Stomach smooth muscle (tissue), 2 donors: ENCODE measurements at regions not wholly inside any gene's neighbourhood (a gene's known extent, or its start where the extent isn't known, plus 50 kb on each side); places are given as distances from the start of the nearest gene placed in this dataset.
"Not testable (repeated sequence)": the region's sequence is repeated elsewhere in the genome, so short reads cannot be mapped to it uniquely, and the experiment has no call there.

Experiments used
- H3K27ac ChIP-seq: one replicate; pipeline ENCODE4 v1.7.0; 2013; ENCODE audit warnings: mild to moderate bottlenecking, low read length, inconsistent platforms
- H3K27me3 ChIP-seq, 2 donors: one replicate each; pipeline ENCODE4 v1.7.0; 2013; ENCODE audit warnings: low read length in 2 of 2; ENCODE audit not compliant: insufficient read depth in 2 of 2, control insufficient read depth in 1 of 2
- H3K36me3 ChIP-seq, 2 donors: one replicate each; pipeline ENCODE4 v1.7.0; 2013; ENCODE audit warnings: low read length in 2 of 2; ENCODE audit not compliant: control insufficient read depth in 2 of 2, insufficient read depth in 2 of 2
- H3K4me1 ChIP-seq: one replicate; pipeline ENCODE4 v1.7.0; 2013; ENCODE audit warnings: low read length; ENCODE audit not compliant: control insufficient read depth, insufficient read depth
- H3K4me3 ChIP-seq, 2 donors: one replicate each; pipeline ENCODE4 v1.7.0; 2013; ENCODE audit warnings: low read length in 2 of 2
- H3K9ac ChIP-seq, 2 donors: one replicate each; pipeline ENCODE4 v1.7.0; 2013; ENCODE audit warnings: low read length in 2 of 2, mild to moderate bottlenecking in 1 of 2
- H3K9me3 ChIP-seq, 2 donors: one replicate each; pipeline ENCODE4 v1.7.0; 2013; ENCODE audit warnings: low read length in 2 of 2; ENCODE audit not compliant: control insufficient read depth in 2 of 2
- donor health status: healthy.
- donor health status: Pancreatic carcinoma.

DNA sequence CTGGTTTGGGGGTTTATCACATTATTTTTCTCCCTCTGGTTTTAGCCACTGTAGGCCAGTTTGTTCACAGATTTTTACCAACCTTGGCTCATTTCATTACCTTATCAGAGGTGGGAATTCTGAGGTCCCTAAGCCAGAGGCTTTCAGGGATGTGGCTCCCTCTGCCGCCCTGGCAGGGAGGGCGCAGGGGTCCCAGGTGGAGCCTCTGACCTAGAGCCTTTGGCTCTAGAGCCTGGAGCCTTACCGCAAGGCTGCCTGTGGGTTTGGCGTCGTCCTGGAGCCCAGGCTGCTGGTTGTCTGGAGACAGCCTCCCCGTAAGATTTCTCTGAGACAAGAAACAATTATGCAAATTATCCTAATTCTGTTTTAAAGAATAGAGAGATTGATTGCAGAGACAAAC, 188.0 kb downstream of the LMLN start:
- H3K4me1 ChIP-seq, H3K27me3 ChIP-seq, H3K4me3 ChIP-seq, H3K9me3 ChIP-seq, H3K36me3 ChIP-seq, H3K9ac ChIP-seq, H3K27ac ChIP-seq: not testable (repeated sequence)

DNA sequence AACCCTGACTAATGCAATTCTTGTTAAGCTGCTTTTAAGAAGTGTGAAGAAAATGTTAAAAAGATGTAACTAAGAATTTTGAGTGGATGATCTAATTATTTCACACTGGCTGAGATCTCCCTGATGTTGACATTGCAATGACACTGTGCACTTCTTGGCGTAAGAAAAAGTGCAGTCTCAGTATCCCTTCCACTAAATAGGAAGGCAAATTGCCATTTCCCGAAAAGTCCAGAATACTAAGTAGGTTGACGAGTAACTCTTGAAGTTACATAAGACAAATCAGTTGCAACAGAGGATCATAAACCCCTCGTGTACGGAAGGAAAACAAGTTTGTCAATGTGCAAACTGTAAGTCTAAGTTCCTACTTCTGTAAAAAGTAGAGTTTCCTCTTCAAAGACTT, 189.9 kb downstream of the LMLN start:
- not testable (repeated sequence) for H3K9ac ChIP-seq, H3K4me3 ChIP-seq, H3K9me3 ChIP-seq, H3K36me3 ChIP-seq, H3K27me3 ChIP-seq, H3K4me1 ChIP-seq, H3K27ac ChIP-seq

DNA sequence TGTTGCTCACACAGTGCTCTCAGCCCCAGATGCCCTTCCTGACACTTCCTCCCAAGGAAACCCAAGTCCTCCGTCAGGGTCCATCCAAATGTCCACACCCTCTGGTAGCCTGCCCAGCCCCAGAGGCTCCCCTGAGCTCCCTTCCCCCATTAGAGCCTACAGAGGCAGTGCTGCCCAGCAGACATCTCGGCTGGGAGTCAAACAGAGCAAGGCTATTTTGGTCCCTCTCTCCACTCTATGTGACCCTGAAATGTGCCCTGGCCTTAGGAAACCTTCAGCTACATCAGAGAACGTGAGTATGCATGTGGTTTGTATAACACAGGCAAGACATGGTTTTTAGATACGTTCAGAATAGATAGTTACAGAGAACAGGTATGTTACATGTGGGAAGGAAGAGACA, 191.8 kb downstream of the LMLN start:
- not testable (repeated sequence) for H3K27ac ChIP-seq, H3K9me3 ChIP-seq, H3K27me3 ChIP-seq, H3K9ac ChIP-seq, H3K36me3 ChIP-seq, H3K4me1 ChIP-seq, H3K4me3 ChIP-seq

DNA sequence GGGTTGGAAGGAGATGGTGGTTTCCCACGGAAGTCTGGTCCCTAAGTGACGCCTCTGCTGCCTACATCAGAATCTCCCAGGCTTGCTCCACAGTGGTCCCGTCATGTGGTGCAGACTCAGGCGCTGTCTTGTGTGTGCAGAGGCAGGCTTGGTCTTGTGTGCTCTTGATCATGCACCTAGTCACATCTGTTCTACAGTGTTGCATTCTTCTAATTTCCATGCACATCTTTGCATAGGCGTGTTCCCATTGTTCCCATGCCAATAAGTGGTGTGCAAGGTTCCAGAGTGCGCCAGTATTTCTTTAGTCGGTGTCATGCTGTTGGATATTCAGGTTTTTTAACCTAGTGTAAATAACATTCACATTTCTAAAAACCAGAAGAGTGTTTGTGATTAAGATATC, 195.8 kb downstream of the LMLN start:
- H3K27ac ChIP-seq, H3K27me3 ChIP-seq, H3K9ac ChIP-seq, H3K36me3 ChIP-seq, H3K4me3 ChIP-seq, H3K4me1 ChIP-seq, H3K9me3 ChIP-seq: not testable (repeated sequence)

DNA sequence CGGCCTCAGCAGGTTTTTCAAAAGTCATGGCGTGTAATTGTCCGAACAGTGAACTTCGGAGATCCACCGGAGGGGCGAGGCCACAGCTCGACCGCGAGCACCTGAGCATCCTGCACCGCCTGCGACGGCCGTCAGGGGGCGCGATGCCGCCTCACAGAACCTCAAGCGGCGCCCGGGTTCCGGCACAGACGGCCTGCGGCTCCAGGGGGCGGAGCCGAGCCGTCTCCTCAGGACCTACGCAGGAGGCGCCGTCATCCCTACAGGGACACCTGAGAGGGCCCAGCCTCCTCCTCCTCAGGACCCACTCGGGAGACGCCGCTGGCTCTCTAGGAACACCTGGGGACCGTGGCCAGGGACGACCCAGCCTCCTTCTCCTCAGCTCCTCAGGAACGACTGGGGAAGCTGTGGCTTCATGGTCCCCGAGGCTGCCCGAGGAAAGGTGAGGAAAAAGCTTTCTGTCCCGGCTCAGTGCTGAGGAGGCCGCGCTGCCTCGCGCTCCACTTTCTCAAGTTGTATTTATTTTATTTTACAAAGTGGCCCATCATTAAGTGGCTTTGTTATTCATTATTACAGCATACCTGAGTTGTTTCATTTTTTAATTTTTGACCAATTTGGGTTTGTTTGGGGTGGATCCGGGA, 197.3 kb downstream of the LMLN start:
- H3K9ac ChIP-seq, H3K9me3 ChIP-seq: not testable (repeated sequence)

DNA sequence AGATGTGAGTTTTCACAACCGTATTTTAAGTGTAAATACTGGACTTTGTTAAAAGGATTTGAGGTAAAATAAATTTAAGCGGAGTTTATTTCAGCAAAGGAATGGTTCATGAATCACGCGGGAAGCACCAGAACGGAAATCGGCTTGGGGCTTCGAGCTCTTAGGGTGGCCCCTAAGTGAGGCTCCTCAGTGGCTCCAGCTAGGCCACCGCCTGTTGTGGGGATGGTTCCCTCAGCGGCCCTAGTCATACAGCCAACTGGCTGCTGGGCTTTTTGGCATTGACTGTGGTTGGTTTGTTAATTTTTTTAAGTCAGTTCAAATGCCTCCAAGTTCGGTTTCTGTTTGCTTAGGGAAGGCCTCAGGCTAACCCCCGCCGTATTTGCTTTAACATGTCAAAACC, 198.0 kb downstream of the LMLN start:
- not testable (repeated sequence) for H3K9me3 ChIP-seq, H3K9ac ChIP-seq, H3K4me1 ChIP-seq, H3K4me3 ChIP-seq, H3K27me3 ChIP-seq, H3K27ac ChIP-seq, H3K36me3 ChIP-seq

More for the DNA sequence above, 197.3 kb downstream of the LMLN start:
- not testable (repeated sequence) for H3K27me3 ChIP-seq, H3K36me3 ChIP-seq, H3K4me1 ChIP-seq, H3K4me3 ChIP-seq, H3K27ac ChIP-seq

DNA sequence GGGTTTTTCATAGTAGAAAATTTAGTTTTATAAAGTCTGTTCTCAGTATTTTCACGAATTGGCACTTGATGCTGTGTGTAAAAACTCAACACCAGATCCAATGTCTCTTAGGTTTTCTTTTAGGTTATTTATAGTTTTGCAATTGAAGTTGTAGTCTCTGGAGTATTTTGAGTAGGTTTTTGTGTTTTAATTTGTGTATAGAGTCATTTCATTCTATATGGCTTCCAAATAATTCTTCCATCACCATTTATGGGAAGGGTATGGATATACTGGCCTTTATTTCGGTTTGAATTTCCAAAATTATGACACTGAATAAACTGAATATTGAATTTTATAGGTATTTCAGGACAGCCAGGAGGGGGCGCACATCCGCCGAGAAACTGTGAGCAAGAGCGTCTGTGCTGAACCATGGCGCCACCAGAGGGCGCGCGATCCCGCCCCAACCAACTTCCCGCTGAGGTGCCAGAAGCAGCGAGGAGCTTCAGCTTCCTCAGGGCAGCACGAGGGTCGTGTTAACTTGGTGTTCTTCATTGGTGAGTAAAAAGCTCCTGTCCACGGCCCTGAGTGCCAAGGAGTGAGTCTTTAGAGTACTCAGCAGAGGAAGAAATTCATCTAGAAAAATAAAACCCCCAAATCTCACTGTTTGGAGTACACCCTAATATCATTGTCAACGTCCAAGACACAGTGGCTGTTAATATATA, 207.5 kb downstream of the LMLN start:
- not testable (repeated sequence) for H3K9ac ChIP-seq, H3K4me1 ChIP-seq, H3K36me3 ChIP-seq

DNA sequence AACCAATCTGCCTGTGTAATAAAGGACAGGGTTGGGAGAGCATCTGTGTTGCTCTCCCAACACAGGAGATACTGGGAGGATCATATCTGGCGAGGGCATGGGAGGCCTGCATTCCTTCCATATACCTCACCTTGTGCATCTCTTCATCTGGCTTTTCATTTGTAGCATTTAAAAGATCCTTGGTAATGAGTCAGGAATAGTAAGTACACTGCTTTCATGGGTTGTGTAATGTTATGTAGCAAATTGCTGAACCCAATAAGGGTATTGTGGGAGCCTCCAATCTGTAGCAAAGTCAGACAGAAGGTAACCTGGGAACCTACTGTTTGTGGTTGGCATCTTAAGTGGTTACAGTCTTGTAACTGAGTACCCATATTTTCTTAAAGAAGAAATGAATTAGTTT, 210.8 kb downstream of the LMLN start:
- H3K27ac ChIP-seq, H3K4me1 ChIP-seq, H3K27me3 ChIP-seq, H3K36me3 ChIP-seq, H3K4me3 ChIP-seq, H3K9ac ChIP-seq, H3K9me3 ChIP-seq: not testable (repeated sequence)

More for the DNA sequence above, 207.5 kb downstream of the LMLN start:
- not testable (repeated sequence) for H3K27ac ChIP-seq, H3K27me3 ChIP-seq, H3K4me3 ChIP-seq, H3K9me3 ChIP-seq

DNA sequence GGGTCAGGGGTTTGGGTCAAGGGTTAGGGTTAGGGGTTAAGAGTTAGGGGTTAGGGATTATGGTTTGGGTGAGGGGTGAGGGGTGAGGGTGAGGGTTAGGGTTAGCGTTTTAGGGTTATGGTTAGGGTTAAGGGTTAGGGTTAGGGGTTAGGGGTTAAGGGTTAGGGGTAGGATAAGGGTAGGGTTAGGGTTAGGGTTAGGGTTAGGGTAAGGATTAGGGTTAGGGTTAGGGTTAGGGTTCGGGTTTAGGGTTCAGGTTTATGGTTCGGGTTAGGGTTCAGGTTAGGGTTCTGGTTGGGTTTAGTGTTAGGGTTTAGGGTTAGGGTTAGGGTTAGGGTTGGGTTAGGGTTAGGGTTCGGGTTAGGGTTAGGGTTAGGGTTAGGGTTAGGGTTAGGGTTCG, 213.1 kb downstream of the LMLN start:
- not testable (repeated sequence) for H3K27ac ChIP-seq, H3K4me3 ChIP-seq, H3K4me1 ChIP-seq, H3K9ac ChIP-seq, H3K27me3 ChIP-seq, H3K9me3 ChIP-seq, H3K36me3 ChIP-seq

DNA sequence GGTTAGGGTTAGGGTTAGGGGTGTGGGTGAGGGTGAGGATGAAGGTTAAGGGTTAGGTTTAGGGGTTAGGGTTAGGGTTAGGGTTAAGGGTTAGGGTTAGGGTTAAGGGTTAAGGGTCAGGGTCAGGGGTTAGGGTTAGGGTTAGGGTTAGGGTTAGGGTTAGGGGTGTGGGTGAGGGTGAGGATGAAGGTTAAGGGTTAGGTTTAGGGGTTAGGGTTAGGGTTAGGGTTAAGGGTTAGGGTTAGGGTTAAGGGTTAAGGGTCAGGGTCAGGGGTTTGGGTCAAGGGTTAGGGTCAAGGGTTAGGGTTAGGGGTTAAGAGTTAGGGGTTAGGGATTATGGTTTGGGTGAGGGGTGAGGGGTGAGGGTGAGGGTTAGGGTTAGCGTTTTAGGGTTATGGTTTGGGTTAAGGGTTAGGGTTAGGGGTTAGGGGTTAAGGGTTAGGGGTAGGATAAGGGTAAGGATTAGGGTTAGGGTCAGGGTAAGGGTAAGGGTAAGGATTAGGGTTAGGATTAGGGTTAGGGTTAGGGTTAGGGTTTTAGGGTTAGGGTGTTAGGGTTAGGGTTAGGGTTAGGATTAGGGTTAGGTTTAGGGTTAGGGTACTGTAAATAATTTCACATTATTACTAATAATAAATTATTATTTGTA, 214.0 kb downstream of the LMLN start:
- not testable (repeated sequence) for H3K4me3 ChIP-seq, H3K36me3 ChIP-seq, H3K9me3 ChIP-seq, H3K9ac ChIP-seq, H3K27me3 ChIP-seq, H3K27ac ChIP-seq, H3K4me1 ChIP-seq
